A549 (cell line): ENCODE measurements at regions not wholly inside any gene's neighbourhood (a gene's known extent, or its start where the extent isn't known, plus 50 kb on each side); places are given as distances from the start of the nearest gene placed in this dataset.

Experiments
- CTCF ChIP-seq: fragments of >200 bp; sonication (Bioruptor Twin); formaldehyde crosslinking; IDR thresholded peaks from 3 replicates; pipeline ENCODE4 v1.5.1; 2016
- POLR2A ChIP-seq: IDR thresholded peaks from 2 replicates; pipeline ENCODE4 v1.6.1; 2012; ENCODE audit warnings: mild to moderate bottlenecking, low read length
- SREBF2 ChIP-seq: fragments of 450-650 bp; IDR thresholded peaks from 2 replicates; pipeline ENCODE4 v1.6.1; 2014; ENCODE audit warnings: mild to moderate bottlenecking, moderate library complexity

DNA sequence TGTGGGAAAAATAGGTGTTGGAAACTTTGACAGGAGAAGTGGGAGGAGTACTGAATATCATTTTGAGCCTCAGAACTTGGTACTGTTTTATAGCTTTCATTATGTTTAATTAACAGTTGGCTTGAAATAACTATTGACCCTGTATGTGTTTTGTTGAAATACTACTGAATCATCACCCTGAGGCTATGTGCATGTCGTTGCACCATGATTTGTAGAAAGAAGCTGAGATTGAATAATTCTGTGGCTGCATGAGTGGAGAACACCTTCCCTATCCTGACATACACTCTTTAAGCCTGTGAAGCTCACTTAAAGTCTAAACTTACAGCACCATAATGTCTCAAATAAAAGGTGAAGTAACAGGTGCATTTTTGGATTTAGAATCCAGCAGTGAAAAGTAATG lies 656.5 kb downstream of the CDY2B start:
- no peak for TF ChIP-seq CTCF
- TF ChIP-seq POLR2A, result no peak
- no peak for TF ChIP-seq SREBF2
